ENCODE measurements at regions not wholly inside any gene's neighbourhood (a gene's known extent, or its start where the extent isn't known, plus 50 kb on each side); places are given as distances from the start of the nearest gene placed in this dataset.

DNA sequence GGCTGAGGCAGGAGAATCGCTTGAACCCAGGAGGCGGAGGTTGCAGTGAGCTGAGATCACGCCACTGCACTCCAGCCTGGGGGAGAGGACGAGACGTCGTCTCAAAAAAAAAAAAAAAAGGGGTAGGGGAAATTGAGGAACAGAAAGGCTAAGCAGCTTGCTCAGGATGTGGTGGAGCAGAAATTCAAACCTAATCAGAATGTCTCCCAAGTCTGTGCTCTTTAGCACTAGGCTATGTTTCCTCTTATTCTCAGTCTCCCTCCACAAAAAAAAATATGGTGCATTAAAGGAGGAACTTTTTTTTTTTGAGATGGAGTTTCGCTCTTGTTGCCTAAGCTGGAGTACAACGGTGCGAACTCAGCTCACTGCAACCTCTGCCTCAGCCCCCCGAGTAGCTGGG, 114.2 kb downstream of the SLC16A1 start:
- H3K9me2 ChIP-seq (replicated peaks; ENCODE audit: insufficient read depth, low read length), result no peaks in the 10 kb centered on the region
- no peaks in the 10 kb centered on the region for H3K36me3 ChIP-seq (ENCODE audit: low read length)
- no peaks in the 10 kb centered on the region for H3K27me3 ChIP-seq (ENCODE audit: low read length)
- no peaks in the 10 kb centered on the region for H3K9me3 ChIP-seq (ENCODE audit: insufficient read depth, low read length)
- TF ChIP-seq CTCF (IDR thresholded peaks at IDR 0.05; ENCODE audit: insufficient read depth, low read length, poor library complexity, severe bottlenecking) (no peak), EZH2phosphoT487 (conservative IDR thresholded peaks at IDR 0.05; ENCODE audit: low read length) (no peak)
- no peak overlapping the region for H3K4me2 ChIP-seq (ENCODE audit: low read depth, low read length, poor library complexity, severe bottlenecking)
- H2AFZ ChIP-seq (ENCODE audit: low read depth, low read length, severe bottlenecking), result no peak overlapping the region
- no peaks in the 10 kb centered on the region for H4K20me1 ChIP-seq (ENCODE audit: low read depth, low read length)
- H3K4me3 ChIP-seq (ENCODE audit: insufficient read depth, low read length, poor library complexity, severe bottlenecking), result no peak overlapping the region
- no peaks in the 10 kb centered on the region for H3K79me2 ChIP-seq (ENCODE audit: insufficient read depth, low read length)
- no peak overlapping the region for H3K27ac ChIP-seq (ENCODE audit: low read depth, low read length)
- H3K9ac ChIP-seq (ENCODE audit: low read length), result no peak overlapping the region
- H3F3A ChIP-seq (ENCODE audit: insufficient read depth), result no peaks in the 10 kb centered on the region

- Histone ChIP-seq H3K27me3 (ENCODE audit: low read length) (no peaks in the 10 kb centered on the region), H2AFZ (ENCODE audit: low read depth, low read length, severe bottlenecking) (no peak overlapping the region), H3K79me2 (ENCODE audit: insufficient read depth, low read length) (no peaks in the 10 kb centered on the region), H3K9ac (ENCODE audit: low read length) (no peak overlapping the region), H3K4me2 (ENCODE audit: low read depth, low read length, poor library complexity, severe bottlenecking) (no peak overlapping the region), H3K9me2 (replicated peaks; ENCODE audit: insufficient read depth, low read length) (no peaks in the 10 kb centered on the region), H3K9me3 (ENCODE audit: insufficient read depth, low read length) (no peaks in the 10 kb centered on the region), H3F3A (ENCODE audit: insufficient read depth) (no peaks in the 10 kb centered on the region), H3K27ac (ENCODE audit: low read depth, low read length) (no peak overlapping the region), H4K20me1 (ENCODE audit: low read depth, low read length) (no peaks in the 10 kb centered on the region), H3K36me3 (ENCODE audit: low read length) (no peaks in the 10 kb centered on the region), H3K4me3 (ENCODE audit: insufficient read depth, low read length, poor library complexity, severe bottlenecking) (no peak overlapping the region)
- TF ChIP-seq CTCF (IDR thresholded peaks at IDR 0.05; ENCODE audit: insufficient read depth, low read length, poor library complexity, severe bottlenecking) (no peak), EZH2phosphoT487 (conservative IDR thresholded peaks at IDR 0.05; ENCODE audit: low read length) (no peak)
Measured at GRCh38 chr1:112840631-112841624, 115.1 kb downstream of the SLC16A1 start.

DNA sequence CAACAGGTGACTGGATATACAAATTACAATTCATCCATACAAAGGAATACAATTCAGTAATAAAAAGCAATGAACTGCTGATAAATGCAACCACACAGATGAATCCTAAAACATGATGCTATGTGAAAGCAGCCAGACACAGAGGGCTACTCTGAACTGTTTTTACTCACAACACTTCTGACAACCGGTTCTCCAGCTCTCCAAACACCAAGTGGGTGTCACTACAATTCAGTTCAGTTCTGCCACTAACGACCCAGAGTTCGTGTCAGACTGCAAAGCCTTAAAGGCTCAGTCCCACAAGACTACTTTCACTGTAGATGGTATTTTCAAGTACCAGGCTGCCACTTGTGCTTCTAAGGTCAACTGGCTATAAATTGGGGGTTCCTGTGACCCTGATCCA, 119.4 kb downstream of the SLC16A1 start:
- Histone ChIP-seq H3K79me2 (ENCODE audit: insufficient read depth, low read length) (no peaks in the 10 kb centered on the region), H3K36me3 (ENCODE audit: low read length) (no peaks in the 10 kb centered on the region), H3K27me3 (ENCODE audit: low read length) (no peaks in the 10 kb centered on the region), H3K9me3 (ENCODE audit: insufficient read depth, low read length) (no peaks in the 10 kb centered on the region), H4K20me1 (ENCODE audit: low read depth, low read length) (no peaks in the 10 kb centered on the region), H3K27ac (ENCODE audit: low read depth, low read length) (no peak overlapping the region), H3K9ac (ENCODE audit: low read length) (no peak overlapping the region), H3K4me3 (ENCODE audit: insufficient read depth, low read length, poor library complexity, severe bottlenecking) (no peak overlapping the region), H3F3A (ENCODE audit: insufficient read depth) (no peaks in the 10 kb centered on the region), H3K4me2 (ENCODE audit: low read depth, low read length, poor library complexity, severe bottlenecking) (no peak overlapping the region), H3K9me2 (replicated peaks; ENCODE audit: insufficient read depth, low read length) (no peaks in the 10 kb centered on the region), H2AFZ (ENCODE audit: low read depth, low read length, severe bottlenecking) (no peak overlapping the region)
- no peak for TF ChIP-seq EZH2phosphoT487 (conservative IDR thresholded peaks at IDR 0.05; ENCODE audit: low read length)
- TF ChIP-seq CTCF (IDR thresholded peaks at IDR 0.05; ENCODE audit: insufficient read depth, low read length, poor library complexity, severe bottlenecking), result no peak
